ENCODE measurements at regions not wholly inside any gene's neighbourhood (a gene's known extent, or its start where the extent isn't known, plus 50 kb on each side); places are given as distances from the start of the nearest gene placed in this dataset.

DNA sequence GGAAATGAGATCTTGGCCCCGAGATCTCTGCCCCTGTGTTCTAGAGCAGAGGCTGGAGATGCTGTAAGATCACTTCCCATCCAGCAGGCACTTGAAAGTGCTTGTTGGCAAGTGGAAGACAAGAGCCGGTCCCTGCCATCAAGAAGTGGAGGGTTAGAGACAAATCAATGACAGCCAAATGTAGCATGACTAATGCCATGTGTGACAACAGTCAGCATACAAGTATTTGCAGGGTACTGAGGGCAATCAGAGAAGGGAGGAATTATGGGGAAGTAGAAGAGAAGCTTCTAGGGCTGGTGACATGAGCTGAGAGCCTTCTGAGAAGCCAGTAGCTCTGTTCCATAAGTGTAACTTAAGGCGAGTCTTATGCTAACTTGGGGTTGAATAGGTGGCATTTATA is 58.6 kb downstream of the TMEM17 start:
- in situ Hi-C loops (cut with MboI; ENCODE audit: low sequenced_read_pairs): no loop called here

DNA sequence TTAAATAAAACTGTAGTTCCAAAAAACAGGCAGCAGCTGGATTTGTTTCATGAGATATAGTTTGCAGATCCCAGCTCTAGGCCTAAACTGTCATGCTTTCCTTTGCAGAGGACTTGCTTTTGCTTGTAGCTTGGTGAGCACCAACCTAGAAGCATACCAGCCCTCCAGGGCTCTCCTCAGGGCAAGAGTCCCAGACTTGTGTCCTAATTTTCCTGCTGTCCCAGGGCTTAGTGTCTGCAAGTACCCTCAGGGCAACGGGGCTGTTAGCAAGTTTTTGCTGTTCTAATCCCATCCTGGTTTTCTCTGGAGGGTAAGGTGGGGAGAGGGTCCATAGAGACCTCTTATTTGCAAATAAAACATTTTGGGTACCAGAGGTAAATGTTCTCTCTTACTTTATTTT is 59.5 kb downstream of the TMEM17 start:
- in situ Hi-C loops (cut with MboI; ENCODE audit: low sequenced_read_pairs): no loop called here

DNA sequence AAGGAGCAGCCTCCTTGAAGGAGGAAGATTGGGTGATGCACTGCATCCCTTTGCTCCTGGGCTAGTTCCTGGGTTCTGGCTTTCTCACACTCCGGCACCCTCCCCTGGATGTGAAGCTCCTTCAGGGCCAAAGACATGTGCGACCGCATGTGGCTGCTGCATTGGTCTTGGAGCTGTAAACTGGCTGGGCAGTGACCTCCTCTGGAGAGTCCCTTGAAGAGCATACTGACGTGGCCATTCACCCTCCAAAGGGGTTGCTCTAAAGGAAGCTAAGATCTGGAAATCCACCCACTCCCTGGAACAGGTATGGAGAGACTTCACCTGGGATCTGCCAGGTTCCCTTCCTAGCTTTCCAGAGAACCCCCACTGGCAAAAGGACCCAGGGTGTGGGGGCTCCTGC is 62.1 kb downstream of the TMEM17 start:
- in situ Hi-C loops (cut with MboI; ENCODE audit: low sequenced_read_pairs): no loop called here

DNA sequence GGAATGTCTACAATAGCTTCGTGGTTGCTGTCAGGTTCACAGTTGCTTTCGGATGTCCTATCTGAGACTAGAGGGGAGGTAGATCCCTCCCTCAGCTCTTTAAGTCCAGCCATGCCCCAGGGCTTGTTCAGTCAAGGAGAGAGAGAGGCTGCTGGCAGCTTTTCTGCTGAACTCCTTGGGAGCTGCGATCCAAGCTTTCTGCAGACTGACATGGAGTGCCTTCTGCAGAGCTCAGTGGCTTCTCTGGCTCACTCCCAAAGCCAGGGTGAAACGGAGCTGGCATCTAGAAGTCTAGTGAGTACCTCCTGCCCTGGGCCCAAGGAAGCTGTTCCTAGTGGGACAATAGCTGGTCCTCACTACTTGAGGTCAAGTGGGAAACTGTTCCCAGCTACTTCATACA is 62.5 kb downstream of the TMEM17 start:
- in situ Hi-C loops (cut with MboI; ENCODE audit: low sequenced_read_pairs): no loop called here

DNA sequence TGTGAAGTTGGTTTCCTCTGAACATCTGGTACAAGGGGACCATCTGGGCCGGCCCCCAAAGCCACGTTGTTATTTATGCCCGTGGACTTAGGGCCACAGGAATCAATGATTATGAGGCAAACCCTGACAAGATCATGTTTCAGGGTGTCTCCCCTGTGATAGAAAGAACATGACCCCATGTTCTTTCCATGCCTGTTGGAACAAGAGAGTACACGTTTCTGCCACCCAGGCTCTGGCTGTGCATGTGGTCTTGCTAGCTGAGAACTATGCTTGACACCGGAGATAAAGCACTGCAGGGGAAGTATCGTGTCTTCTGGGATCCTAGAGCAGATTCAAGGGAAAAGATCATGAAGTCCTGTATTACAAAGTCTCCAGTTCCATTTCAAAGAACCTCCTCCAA is 64.2 kb downstream of the TMEM17 start:
- in situ Hi-C loops (cut with MboI; ENCODE audit: low sequenced_read_pairs): no loop called here

DNA sequence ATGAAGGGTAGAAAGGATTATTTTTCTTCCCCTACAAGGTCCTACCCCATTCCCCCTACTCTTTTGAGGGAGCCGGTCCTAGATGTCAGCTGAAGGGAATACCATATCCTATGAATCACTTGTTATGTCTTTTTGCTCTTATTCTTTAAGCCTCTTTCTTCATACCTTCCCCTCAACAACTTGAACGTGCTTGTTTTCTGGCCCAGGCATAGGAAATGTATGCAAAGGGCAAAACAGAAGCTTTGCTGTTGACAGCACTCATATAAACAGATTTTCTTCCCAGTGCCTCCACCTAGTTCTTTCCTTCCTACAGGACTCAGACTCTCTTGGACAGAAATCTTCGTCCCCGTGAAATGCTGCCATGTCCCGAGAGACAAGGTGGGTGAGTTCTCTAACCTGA is 64.6 kb downstream of the TMEM17 start:
- in situ Hi-C loops (cut with MboI; ENCODE audit: low sequenced_read_pairs): no loop called here

DNA sequence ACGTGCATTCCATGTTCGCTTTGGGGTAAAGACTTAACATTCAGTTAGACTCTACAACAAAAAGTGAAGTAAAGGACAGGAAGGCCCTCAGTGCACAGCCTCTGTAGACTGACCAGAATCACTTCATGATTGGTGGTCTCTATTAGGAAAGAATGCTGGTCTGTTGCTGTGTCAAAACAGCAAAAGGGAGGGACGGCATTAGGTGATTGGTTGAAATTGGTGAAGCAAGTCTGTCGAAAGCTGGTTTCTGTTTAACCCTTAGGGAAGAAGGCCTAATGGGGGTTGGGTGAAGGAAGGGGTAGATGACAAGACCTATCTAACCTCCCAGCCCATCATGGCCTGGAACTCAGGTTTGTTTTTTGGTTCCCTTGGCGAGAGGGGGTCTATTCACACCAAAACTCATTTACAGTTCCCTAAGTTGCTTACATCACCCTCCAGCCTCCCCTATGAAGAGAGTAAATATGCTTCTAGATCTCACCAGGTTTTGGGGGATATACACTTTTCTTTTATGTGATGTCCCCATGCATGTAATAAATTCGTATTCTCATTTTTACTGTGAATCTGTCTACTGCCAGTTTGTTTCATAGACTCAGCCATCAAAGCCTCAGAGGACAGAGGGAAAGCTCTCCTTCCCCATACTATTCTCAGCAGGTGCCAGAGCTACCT is 65.6 kb downstream of the TMEM17 start:
- in situ Hi-C loops (cut with MboI; ENCODE audit: low sequenced_read_pairs): no loop called here

DNA sequence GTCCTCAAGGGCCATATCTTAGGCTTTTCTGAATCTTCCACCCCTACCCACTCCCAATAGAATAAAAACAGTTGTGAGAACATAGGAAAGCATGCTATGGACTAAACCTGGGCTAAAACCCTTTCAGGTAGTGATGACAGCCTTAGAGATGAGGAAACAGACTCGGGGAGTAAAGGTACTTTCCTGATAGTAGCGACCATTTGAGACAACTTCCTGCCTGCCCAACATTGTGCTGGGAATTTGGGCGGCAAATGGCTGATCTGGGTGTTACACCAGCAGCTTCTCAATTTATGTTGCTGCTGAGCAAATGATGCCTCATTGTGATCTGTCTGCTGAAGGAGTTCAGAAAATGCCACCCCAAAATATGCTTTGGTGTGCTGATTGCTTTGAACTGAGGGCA is 66.6 kb downstream of the TMEM17 start:
- in situ Hi-C loops (cut with MboI; ENCODE audit: low sequenced_read_pairs): no loop called here

DNA sequence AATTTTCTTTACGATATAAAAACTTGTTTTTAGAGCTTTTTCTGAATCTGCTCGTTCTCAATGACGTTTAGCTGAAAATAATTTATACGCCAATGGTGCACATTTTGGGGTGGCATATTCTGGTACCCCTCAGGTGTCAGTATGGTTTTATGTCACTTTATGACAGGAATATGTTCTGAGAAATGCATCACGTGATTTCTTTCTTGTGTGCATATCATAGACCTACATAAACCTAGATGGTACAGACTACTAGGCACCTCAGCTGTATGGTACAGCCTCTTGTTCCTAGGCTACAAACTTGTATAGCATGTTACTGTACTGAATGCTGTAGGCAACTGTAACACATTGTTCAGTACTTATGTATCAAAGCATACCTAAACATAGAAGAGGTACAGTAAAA is 68.2 kb downstream of the TMEM17 start:
- in situ Hi-C loops (cut with MboI; ENCODE audit: low sequenced_read_pairs): no loop called here

DNA sequence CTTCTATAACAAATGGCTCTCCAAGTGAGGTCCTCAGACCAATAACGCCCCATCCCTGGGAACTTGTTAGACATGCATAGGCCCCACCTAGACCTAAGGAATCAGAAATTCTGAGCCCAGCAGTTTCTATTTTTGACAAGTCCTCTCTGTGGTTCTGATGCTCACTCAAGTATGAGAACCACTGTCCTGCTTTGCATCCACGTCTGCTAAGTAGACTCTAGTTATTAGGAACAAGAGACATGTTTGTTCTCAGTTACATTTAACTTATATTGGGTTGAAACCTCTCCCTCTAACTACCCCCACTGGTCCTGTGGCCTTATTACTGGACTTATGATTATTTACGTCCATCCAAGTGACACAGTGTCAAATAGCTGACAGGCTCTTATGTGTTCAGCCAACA is 70.3 kb downstream of the TMEM17 start:
- in situ Hi-C loops (cut with MboI; ENCODE audit: low sequenced_read_pairs): no loop called here

DNA sequence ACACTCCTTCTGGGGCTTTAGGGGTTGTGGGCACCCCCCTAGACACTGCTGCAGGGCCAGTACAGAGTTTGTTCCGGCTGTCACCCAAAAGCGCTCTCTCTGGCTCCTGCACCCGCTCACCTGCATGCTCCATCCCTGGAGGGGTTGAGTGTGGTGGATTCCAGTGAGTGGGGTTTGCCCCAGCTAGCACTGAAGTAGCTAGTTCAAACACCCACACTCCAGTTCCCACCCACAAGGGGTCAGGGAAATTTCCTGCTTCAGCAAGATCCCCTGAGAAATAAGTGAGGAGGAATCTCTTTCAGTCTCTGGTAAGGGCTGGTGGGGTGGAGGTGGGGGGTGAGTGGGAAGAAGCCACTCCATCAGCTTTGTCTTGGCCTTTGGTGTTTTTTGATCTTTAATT is 73.6 kb downstream of the TMEM17 start:
- in situ Hi-C loops (cut with MboI; ENCODE audit: low sequenced_read_pairs): no loop called here

DNA sequence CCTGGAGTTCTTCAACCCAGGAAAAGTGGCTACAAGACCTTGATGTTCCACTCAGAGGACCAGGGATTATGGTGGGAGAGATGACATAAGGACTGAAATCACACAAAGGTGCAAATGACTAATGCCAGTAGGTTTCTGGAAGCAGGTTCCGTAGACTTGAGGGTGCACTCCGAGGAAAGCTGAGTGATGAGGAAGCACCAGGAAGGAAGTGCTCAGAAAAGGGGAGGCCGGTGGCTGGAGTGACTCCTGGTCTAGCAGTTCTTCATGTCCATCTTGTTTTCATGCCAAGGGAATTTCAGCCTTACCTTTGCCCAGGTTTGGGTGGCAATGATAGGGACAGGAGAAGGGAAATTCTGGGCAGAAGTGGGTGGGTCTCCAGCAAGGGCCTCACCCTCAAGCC is 74.5 kb downstream of the TMEM17 start:
- in situ Hi-C loops (cut with MboI; ENCODE audit: low sequenced_read_pairs): no loop called here

DNA sequence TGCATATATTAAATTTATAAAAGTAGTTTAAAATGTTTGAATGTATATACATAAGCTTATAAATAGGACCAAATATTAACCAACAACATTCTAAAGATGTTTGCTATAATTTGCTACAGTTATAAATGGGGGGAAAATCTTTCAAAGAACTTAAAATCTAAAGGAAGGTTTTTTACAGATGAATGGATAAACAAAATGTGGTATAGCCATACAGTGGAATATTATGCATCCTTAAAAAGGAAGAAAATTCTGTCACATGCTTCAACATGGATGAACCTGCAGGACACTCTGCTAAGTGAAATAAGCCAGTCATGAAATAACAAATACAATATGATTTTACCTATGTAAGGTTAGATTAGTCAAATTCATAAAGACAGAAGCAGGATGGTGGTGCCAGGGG is 75.8 kb downstream of the TMEM17 start:
- in situ Hi-C loops (cut with MboI; ENCODE audit: low sequenced_read_pairs): no loop called here

DNA sequence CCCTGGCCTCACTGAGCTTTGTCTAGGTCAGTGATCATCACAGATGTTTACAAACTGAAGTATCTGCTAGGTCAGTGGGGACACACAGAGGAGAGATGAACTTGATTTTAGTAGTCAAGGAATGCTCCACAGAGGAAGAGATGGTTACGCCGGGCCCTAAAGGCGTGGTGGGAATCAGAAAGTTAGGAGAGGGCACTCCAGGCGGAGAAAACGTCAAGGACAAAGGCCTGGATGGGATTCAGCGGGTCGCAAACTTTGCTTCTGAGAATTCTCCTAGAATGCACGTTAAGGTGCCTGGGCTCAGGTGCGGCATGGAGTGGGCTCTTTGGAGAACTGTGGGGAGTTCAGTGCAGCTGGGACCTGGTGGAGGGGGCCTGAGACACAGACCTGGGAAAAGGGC is 78.8 kb downstream of the TMEM17 start:
- in situ Hi-C loops (cut with MboI; ENCODE audit: low sequenced_read_pairs): no loop called here

DNA sequence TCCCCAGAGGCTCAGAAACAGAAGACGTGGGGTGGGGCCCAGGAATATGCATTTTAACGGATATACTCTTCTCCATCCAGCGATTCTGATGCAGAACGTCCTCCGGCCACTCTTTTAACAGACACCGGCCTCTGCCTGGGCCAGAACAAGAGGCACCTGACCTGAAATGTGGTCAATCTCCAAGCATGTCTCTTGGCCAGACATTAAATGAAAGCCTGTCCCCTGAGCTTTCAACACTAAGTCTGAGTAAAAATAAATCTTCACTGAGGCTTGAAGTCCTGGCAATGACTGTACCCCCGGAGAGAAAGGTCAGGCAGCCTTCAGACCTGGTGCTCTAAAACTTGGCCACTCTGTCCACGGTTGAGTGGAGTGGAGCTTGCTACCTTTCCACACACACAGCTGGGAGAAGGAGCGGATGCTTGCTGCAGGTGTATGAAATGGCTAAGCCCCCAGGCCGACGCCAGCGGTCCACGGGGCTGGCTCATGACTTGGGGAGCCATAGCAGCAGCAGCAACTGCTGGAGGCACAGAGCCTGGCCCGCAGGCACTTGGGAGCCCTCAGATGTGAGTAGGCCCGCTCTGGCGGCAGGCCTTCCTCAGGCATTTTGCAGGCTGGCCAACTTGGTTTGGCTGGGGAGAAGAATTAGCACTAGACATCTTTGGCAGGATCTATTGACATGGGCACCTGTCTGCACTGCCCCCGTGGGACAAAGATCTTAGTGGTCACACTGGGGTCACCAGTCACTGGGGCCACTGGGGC is 79.7 kb downstream of the TMEM17 start:
- in situ Hi-C loops (cut with MboI; ENCODE audit: low sequenced_read_pairs): no loop called here

DNA sequence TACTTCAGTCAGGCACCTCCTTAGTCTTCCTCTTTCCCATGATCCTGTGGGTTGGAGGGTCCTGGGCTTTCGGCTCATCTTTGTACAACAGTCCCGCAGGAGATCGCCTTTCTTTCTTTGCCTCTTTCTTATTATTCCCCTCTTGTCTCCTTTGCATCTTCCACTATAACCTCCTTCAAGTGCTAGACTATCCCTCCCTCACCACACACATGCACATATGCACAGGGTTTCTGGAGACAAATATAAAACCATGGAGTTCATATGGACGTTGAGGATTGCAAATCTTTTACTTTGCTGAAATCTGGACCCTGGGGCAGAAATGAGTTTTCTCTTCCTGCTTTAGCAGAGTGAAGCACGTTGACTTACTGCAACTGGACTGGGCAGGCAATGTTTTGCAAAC is 80.3 kb downstream of the TMEM17 start:
- in situ Hi-C loops (cut with MboI; ENCODE audit: low sequenced_read_pairs): no loop called here

DNA sequence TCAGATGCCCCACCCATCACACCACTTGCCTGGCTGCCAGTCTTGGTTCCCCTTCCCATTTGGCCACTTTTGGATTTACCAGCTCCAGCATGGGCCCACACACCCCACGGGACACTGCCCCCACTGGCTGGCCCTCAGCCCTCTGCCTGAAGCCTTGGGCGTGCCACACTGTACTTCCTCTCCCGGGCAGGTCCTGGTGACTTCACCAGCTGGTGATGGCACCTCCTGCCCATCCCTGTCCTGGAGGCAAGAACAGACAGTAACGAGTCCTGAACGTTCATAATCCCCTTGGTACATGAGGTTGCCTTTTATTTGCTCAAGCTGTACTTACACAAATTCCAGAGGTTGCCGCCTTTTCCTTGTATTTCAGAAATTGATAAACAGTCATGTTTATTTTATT is 81.1 kb downstream of the TMEM17 start:
- in situ Hi-C loops (cut with MboI; ENCODE audit: low sequenced_read_pairs): no loop called here

DNA sequence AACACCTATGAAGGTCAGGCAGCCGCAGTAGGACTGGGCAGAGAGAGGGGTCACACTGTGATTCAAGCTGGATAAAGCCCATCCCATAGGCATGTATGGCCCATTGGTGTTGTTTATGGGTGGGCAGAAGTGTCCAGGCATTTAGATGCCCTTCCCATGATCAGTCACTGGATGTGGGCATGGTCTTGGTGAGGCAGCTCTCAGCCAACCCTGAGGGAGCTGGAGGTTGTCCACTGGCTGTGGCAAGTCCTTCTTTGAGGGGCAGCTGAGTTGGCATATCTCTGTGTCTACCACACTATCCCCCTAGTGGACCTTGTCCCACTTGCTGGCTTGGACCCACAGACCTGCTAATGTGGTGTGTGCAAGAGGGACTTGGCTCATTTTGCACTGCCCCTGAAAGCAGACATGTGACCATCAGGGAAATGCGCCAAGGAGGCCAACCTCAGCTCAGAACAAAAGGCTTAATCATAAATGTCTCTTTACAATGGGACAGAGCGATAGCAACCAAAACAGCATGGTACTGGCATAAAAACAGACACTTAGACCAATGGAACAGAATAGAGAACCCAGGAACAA is 82.0 kb downstream of the TMEM17 start:
- in situ Hi-C loops (cut with MboI; ENCODE audit: low sequenced_read_pairs): no loop called here

DNA sequence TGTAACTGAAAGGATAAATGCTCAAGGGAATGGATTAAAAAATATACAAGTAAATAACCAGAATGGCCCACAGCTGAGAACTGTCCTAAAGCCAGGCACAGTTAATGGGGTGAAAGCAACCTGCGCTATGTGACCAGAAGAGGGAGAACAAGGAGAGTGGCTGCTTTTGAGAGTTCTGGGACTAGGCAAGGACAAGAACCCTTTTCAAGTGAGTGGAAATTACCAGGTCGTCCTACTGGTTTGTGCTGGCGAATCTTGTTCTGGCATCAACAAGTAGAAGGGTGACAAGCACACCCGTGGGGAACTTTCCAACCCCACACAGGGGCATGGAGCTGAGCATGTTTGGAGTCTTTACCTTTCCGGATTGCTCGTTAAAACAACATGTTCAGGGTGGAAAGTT is 82.8 kb downstream of the TMEM17 start:
- in situ Hi-C loops (cut with MboI; ENCODE audit: low sequenced_read_pairs): no loop called here

DNA sequence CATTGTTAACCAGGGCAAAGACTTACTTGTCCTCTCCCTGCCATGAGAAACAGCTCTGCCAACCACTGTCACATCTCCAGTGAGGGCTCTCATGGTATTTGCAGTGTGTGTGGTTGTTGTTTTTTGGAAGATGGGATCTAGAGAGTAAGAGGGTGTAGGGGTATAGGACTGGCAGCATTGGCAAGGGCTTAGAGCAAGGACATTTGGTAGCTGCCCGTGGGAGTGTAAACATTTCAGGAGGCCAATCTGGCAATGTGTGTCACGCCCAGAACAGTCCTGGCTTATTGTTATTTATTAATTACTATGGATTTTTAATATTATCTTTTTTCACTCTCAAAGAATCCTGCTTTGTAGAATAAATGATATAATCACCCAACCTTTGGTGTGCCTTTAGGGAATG is 90.5 kb downstream of the TMEM17 start:
- in situ Hi-C loops (cut with MboI; ENCODE audit: low sequenced_read_pairs): loop anchor here (10.0 kb wide), 2 partner anchors 431 to 491 kb away; no protein-coding TSS in a partner anchor

DNA sequence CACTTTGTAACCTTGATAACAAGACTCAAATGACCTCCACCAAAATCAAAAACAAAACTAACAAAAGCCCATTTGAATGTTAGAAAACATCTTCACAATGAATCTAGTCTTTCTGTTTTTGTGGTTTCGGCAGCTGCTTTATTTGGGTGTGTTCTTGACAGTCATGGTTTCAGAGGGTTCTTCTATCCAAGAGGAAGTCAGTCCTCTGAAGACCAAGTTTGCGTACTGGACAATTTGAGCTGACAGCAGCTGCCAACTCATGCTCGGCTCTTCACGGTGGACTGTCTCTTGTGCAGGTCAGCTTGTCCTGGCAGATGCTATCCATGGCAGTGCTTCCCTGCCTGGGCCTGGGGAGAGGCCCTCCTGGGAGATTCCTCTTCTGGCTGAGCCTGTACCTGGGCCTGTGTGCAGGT is 91.0 kb downstream of the TMEM17 start:
- in situ Hi-C loops (cut with MboI; ENCODE audit: low sequenced_read_pairs): loop anchor here (10.0 kb wide), 2 partner anchors 430 to 490 kb away; no protein-coding TSS in a partner anchor

DNA sequence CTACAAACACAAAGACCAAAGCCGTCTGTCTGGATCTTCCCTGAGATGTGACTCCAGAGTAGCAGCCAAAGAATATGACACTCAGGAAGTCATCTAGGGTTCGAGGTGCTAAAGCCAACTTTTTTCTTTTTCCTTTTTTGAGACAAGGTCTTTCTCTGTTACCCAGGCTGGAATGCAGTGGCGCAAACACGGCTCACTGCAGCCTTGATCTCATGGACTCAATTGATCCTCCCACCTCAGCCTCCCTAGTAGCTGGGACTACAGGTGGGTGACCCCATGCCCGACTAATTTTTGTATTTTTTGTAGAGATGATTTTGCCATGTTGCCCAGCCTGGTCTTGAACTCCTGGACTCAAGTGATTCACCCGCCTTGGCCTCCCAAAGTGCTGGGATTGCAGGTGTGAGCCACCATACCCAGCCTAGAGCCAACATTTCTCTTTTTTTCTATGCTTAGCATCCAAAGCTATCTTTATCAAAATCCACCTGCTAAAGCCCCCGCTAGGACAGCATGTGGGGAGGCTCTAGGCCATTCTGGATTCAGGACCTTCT is 92.8 kb downstream of the TMEM17 start:
- in situ Hi-C loops (cut with MboI; ENCODE audit: low sequenced_read_pairs): loop anchor here (10.0 kb wide), 2 partner anchors 428 to 488 kb away; no protein-coding TSS in a partner anchor

Measured in HL-60/S4 (cell line).